Liver (tissue), 8 donors: ENCODE measurements at regions not wholly inside any gene's neighbourhood (a gene's known extent, or its start where the extent isn't known, plus 50 kb on each side); places are given as distances from the start of the nearest gene placed in this dataset.
"Not testable (repeated sequence)": the region's sequence is repeated elsewhere in the genome, so short reads cannot be mapped to it uniquely, and the experiment has no call there.

Experiments
- DNase-seq: peaks from one replicate; pipeline ENCODE4 v3.0.0-alpha.2; 2017; ENCODE audit warnings: low spot score
- H3K27ac ChIP-seq, 2 donors: one replicate each; pipeline ENCODE4 v1.7.0; 2013; ENCODE audit warnings: inconsistent platforms in 2 of 2, low read length in 2 of 2, control low read depth in 1 of 2, low read depth in 1 of 2, mild to moderate bottlenecking in 1 of 2
- H3K27me3 ChIP-seq, 4 donors: one replicate each; pipeline versions ENCODE4 v1.6.1 to v1.7.0; 2013; ENCODE audit warnings: low read length in 3 of 4, inconsistent platforms in 1 of 4, mild to moderate bottlenecking in 1 of 4, moderate library complexity in 1 of 4; ENCODE audit not compliant: control insufficient read depth in 4 of 4, insufficient read depth in 4 of 4
- H3K36me3 ChIP-seq, 4 donors: one replicate each; pipeline versions ENCODE4 v1.6.1 to v1.7.0; 2013; ENCODE audit warnings: low read length in 3 of 4, mild to moderate bottlenecking in 3 of 4, low read depth in 1 of 4, moderate library complexity in 1 of 4; ENCODE audit not compliant: control insufficient read depth in 4 of 4, insufficient read depth in 3 of 4
- H3K4me1 ChIP-seq, 4 donors: one replicate each; pipeline versions ENCODE4 v1.6.1 to v1.7.0; 2013; ENCODE audit warnings: low read length in 3 of 4, mild to moderate bottlenecking in 3 of 4, moderate library complexity in 1 of 4; ENCODE audit not compliant: control insufficient read depth in 4 of 4, insufficient read depth in 4 of 4
- H3K4me3 ChIP-seq, 3 donors: one replicate each; pipeline versions ENCODE4 v1.6.1 to v1.7.0; 2013; ENCODE audit warnings: low read length in 3 of 3, control low read depth in 1 of 3, low read depth in 1 of 3, mild to moderate bottlenecking in 1 of 3
- H3K9ac ChIP-seq, 2 donors: one replicate each; pipeline ENCODE4 v1.7.0; 2013; ENCODE audit warnings: low read length in 2 of 2, mild to moderate bottlenecking in 2 of 2, moderate library complexity in 2 of 2, control low read depth in 1 of 2, low read depth in 1 of 2
- H3K9me3 ChIP-seq, 4 donors: one replicate each; pipeline versions ENCODE4 v1.6.1 to v1.7.0; 2013; ENCODE audit warnings: low read length in 3 of 4; ENCODE audit not compliant: control insufficient read depth in 4 of 4
- ATF3 ChIP-seq: IDR thresholded peaks from 2 replicates; pipeline ENCODE4 v1.6.1; 2016; ENCODE audit warnings: antibody characterized with exemption
- CTCF ChIP-seq: fragments of 150-350 bp; IDR thresholded peaks from 2 replicates; pipeline ENCODE4 v1.5.1; 2017; ENCODE audit warnings: improper control_type of control experiment, low read depth, low read length; ENCODE audit not compliant: missing input control
- EGR1 ChIP-seq, 2 donors: IDR thresholded peaks; 2 replicates each; pipeline ENCODE4 v1.6.1; 2016 to 2018; ENCODE audit warnings: antibody characterized with exemption in 2 of 2, low read depth in 2 of 2
- FOXA1 ChIP-seq: IDR thresholded peaks from 2 replicates; pipeline ENCODE4 v1.6.1; 2016; ENCODE audit warnings: antibody characterized with exemption
- GABPA ChIP-seq, 2 donors: IDR thresholded peaks in 1 of 2; conservative IDR thresholded peaks in 1 of 2; 2 replicates each; pipeline ENCODE4 v1.6.1; 2016; ENCODE audit warnings: antibody characterized with exemption in 2 of 2, mild to moderate bottlenecking in 1 of 2, moderate library complexity in 1 of 2
- HNF4A ChIP-seq, 2 donors: conservative IDR thresholded peaks; 2 replicates each; pipeline ENCODE4 v1.6.1; 2016; ENCODE audit warnings: antibody characterized with exemption in 2 of 2, mild to moderate bottlenecking in 2 of 2
- HNF4G ChIP-seq: IDR thresholded peaks from 2 replicates; pipeline ENCODE4 v1.6.1; 2016; ENCODE audit warnings: antibody characterized with exemption
- JUND ChIP-seq, 2 donors: IDR thresholded peaks; 2 replicates each; pipeline ENCODE4 v1.6.1; 2016; ENCODE audit warnings: antibody characterized with exemption in 2 of 2
- MAX ChIP-seq: IDR thresholded peaks from 2 replicates; pipeline ENCODE4 v1.6.1; 2016; ENCODE audit warnings: antibody characterized with exemption
- NR2F2 ChIP-seq: IDR thresholded peaks from 2 replicates; pipeline ENCODE4 v1.6.1; 2016; ENCODE audit warnings: antibody characterized with exemption
- RAD21 ChIP-seq, 2 donors: IDR thresholded peaks; 2 replicates each; pipeline ENCODE4 v1.6.1; 2016; ENCODE audit warnings: antibody characterized with exemption in 2 of 2, mild to moderate bottlenecking in 2 of 2
- REST ChIP-seq: IDR thresholded peaks from 2 replicates; pipeline ENCODE4 v1.6.1; 2016; ENCODE audit warnings: antibody characterized with exemption, mild to moderate bottlenecking
- RXRA ChIP-seq, 2 donors: IDR thresholded peaks; 2 replicates each; pipeline ENCODE4 v1.6.1; 2017 to 2018; ENCODE audit warnings: antibody characterized with exemption in 2 of 2, mild to moderate bottlenecking in 1 of 2
- SP1 ChIP-seq: IDR thresholded peaks from 2 replicates; pipeline ENCODE4 v1.6.1; 2018; ENCODE audit warnings: antibody characterized with exemption, mild to moderate bottlenecking
- TAF1 ChIP-seq: conservative IDR thresholded peaks from 2 replicates; pipeline ENCODE4 v1.6.1; 2016; ENCODE audit warnings: antibody characterized with exemption, mild to moderate bottlenecking
- ZBTB33 ChIP-seq: IDR thresholded peaks from 2 replicates; pipeline ENCODE4 v1.6.1; 2016; ENCODE audit warnings: antibody characterized with exemption
- WGBS: extraction: QIAGEN DNeasy Blood & Tissue Kit; methylation state at CpG from one replicate; pipeline ENCODE4 v1.1.7; 2013; 5-methylcytosine and 5-hydroxymethylcytosine counted together
- donor health status: healthy.
- donor health status: healthy.
- donor health status: healthy.
- donor health status: healthy.
- donor health status: healthy.

- Histone ChIP-seq H3K4me1 (peaks cover 0 to 2% (median 0%) of the 10 kb centered on the region in 4 donors), H3K4me3 (no peak overlapping the region), H3K36me3 (no peaks in the 10 kb centered on the region), H3K9me3 (no peaks in the 10 kb centered on the region), H3K9ac (no peak overlapping the region), H3K27me3 (no peaks in the 10 kb centered on the region), H3K27ac (no peak overlapping the region)
- DNase-seq, result no peak
- 93% methylated on average over 35 of the region's 35 CpGs for WGBS
- TF ChIP-seq CTCF (no peak), JUND (IDR thresholded peaks at IDR 0.05) (no peak), EGR1 (IDR thresholded peaks at IDR 0.05; ENCODE audit: low read depth in 2 of 2) (no peak), HNF4G (no peak), TAF1 (no peak), GABPA (IDR thresholded peaks at IDR 0.05 in 1 of 2, conservative IDR thresholded peaks at IDR 0.05 in 1 of 2) (no peak), ZBTB33 (no peak), MAX (no peak), REST (no peak), FOXA1 (no peak), RAD21 (IDR thresholded peaks at IDR 0.05) (no peak), SP1 (no peak), NR2F2 (no peak), RXRA (IDR thresholded peaks at IDR 0.05) (no peak), HNF4A (conservative IDR thresholded peaks at IDR 0.05) (no peak), ATF3 (no peak)
Measured at GRCh38 chr10:81502677-81503359, 372.2 kb upstream of the NRG3 start.

GRCh38 chr10:81505777-81506176 is 369.2 kb upstream of the NRG3 start:
- not testable (repeated sequence) for H3K4me1 ChIP-seq, H3K9me3 ChIP-seq, H3K9ac ChIP-seq, H3K27ac ChIP-seq, H3K27me3 ChIP-seq, H3K4me3 ChIP-seq, H3K36me3 ChIP-seq, DNase-seq
- 96% methylated on average over 25 of the region's 25 CpGs for WGBS
